HG03175 (cell line): ENCODE measurements at regions not wholly inside any gene's neighbourhood (a gene's known extent, or its start where the extent isn't known, plus 50 kb on each side); places are given as distances from the start of the nearest gene placed in this dataset.
A peak's percentile ranks its signal among the peaks of the same experiment; 100 is the strongest.
"Not testable (repeated sequence)": the region's sequence is repeated elsewhere in the genome, so short reads cannot be mapped to it uniquely, and the experiment has no call there.

Source experiments
- ATAC-seq: cut with Tn5 transposase; IDR thresholded peaks from one replicate; pipeline ENCODE4 v1.9.1; 2021; ENCODE audit warnings: mild to moderate bottlenecking, moderate library complexity; ENCODE audit not compliant: unreplicated experiment

DNA sequence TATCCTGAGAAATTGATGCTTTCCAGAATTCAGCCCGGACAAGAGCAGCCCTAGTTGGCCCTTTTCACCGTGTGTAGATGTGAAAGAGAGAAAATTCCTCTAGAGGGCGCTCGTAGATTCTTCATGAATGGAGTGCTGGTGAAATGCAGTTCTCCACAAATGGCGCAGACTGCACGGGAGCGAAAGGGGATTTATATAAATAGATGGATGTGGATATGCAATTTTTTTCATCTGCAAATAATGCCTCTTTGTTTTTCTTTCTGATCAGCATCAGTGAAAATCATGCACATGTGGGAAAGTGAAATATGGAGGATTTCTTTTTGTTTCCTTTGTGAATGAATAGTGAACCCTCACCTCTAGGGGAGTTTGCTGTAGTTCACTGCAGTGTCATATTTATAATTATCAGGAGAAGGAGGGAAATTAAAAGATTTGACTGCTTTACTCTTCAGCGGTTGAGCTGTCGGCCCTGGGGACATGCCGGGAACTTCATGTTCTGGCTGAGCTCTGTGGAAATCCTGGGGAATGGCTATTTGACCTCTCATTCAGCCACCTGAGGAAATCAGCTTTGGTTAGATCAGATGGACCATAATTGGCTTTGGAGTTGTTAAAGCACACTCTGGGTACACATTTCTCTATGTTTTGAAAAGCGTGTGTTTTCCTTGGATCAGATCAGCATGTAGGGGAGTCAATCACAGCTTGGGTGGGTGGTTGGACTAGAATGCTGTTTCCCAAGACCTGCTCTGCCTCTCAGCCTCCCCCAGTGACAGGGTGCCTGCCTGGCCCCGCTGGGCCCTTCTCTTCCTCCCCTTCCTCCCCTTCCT lies 115.0 kb upstream of the SHISA3 start:
- peak; percentile 69 for ATAC-seq

DNA sequence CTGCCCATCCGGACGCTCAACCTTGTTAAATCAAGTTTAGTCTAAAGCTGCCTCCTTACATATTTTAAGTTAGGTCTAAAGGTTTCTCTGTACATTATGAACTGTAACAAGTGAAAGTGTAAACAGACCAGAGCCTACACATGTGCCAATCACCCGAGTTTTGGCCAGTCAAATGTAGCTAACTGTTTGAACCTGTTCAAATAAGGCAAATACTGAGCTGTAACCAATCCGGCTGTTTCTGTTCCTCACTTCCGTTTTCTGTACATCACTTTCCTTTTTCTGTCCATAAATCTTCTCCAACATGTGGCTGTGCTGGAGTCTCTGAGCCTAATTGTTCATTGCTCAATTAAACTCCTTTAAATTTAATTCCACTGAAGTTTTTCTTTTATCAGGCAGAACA lies 113.3 kb upstream of the SHISA3 start:
- no peak for ATAC-seq

DNA sequence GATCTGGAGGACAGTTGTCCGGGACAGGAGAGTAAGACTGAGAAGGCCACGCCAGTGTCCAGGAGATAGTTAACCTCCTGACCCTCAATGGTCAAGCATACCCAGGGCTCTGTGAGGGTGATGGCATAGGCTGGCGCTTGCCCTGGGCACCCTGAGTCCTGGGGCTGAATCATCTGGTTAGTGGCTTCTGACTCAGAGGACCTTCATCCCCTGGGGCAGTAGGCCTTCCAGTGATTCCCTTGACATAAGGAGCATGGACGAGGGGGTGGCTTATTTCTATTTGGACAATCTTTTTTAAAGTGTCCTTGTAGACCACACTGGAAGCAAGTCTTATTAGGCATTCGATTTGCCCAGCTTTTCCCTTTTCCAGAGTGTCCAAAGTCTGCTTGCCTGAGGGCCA lies 108.4 kb upstream of the SHISA3 start:
- not testable (repeated sequence) for ATAC-seq

DNA sequence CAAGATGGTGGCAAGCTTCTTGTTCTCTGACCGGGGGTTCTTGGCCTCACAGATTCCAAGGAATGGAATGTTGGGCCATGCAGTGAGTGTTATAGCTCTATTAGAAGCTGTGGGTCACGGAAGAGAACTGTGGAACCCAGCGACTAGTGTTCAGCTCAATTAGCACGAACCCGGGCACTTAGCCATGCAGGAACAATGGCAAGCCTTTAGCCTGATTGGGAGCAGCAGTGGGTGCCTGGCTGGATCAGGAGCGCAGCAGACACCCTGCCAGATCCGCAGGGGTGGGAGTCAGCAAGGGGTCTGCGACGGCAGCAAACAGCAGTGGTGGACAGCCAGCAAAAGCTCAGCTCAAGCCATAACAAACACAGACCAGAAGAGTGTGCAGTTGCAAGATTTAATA lies 105.1 kb upstream of the SHISA3 start:
- not testable (repeated sequence) for ATAC-seq

DNA sequence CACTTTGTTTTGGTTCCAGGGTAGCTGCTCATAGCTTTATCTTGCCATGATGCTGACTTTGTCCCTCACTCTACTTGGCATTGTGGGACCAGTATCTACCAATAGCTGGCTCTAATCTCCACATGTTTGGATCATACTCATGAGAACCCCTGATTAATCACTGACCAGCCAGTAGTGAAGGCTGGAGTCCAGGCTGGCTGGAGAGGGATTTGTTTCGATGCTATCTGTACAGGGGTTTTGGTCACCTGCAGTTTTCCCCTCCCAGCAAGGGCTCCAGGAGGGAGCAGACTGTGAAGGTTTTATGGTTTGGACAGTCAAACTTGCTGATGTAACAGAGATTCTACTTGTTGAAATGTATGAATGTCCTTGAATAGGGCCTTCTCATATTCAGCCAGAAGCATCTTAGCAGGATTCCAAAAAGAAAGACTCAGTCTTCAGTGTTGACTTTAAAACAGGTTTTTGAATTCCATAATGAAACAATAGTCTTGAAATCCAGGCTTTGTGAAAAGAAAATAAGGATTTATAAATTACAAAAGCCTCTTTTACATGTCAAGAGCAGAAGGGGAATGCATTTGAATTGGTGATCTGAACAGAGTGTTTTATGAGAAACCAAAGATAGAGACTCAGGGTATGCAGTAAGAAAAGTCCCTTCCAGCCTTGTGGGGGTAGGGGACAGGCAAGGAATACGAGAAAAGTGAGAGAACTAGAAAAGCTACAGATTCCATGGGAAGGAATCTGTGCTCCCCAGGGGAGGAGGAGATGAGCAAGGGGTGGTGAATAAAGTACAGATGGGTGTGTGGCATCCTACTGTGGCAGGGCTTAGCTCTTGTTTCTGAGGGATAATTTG lies 103.1 kb upstream of the SHISA3 start:
- no peak for ATAC-seq

DNA sequence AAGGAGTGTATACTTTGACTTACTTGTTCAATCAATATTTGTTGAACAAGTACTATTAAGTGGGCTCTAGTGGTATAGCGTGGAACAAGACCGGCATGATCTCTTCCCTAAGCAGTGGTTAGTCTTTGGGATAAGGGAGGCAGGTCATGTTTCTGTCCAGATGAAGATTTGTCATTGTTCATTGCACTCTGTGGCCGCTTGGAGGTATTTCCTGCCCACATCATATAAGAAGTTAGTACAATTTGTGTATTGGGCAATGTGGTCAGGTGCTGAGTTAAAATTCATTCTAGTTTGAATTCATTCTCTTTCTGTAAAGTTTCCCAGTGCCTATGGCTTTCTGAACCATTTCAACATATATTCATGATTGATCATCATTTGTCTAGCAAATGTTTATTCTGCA lies 101.1 kb upstream of the SHISA3 start:
- peak; percentile 43 for ATAC-seq

DNA sequence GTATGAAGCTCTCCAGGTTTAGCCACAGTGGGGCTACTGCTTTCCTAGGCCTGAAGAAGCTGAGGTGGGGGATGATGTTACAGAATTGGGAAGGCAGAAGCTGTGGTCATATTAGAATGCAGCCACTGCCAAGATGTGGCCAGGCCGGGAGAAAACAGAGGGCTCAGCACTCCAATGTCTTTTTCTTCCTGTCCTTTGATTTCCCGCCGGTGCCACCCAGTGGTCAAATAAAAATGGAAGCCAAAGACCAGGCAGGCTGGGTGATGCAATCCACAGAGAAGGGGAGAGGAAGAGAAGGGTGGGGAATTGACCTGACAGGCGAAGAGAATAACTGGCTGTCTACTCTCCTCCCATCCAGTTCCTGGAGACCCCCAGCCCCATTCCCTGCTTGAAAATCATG lies 94.9 kb upstream of the SHISA3 start:
- no peak for ATAC-seq

DNA sequence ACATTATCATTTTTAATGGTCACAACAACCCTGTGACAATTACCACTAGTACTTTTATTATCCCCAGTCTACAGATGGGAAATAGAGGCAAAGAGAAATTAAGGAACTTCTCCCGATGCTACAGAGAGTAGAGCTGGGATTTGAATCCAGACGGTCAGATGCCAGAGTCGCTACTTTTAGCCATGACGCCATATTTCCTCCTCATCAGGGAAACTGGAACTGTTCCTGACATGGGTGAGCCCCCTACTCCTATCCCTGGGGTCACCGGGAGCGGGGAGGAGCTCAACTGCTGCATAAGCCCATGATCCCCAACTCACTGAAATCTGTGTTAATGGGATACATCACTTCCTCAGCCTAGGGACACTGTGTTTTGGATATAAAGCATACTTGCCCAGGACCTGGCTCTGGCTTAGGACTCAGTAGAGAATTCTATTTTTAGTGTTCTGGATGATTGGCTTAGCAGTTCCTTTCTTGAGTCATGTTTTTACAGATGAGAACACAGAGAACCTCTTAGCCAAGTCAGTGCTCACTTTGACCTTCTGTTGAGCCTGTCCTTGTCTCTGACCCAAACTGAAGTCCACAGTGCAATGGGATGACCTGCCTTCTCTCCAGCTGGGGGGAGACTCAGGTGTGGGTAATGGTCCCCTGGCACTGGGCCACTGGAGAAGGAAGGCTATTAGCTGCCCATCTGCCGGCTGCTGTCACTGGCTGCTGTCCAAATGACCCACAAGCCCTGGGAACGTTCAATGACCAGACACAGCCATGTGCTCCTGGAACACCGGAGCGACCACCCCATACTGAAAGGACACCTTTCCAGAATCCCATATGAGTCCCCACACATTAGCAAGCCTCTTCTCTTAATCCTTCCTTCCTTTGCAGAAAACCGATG lies 90.8 kb upstream of the SHISA3 start:
- no peak for ATAC-seq

DNA sequence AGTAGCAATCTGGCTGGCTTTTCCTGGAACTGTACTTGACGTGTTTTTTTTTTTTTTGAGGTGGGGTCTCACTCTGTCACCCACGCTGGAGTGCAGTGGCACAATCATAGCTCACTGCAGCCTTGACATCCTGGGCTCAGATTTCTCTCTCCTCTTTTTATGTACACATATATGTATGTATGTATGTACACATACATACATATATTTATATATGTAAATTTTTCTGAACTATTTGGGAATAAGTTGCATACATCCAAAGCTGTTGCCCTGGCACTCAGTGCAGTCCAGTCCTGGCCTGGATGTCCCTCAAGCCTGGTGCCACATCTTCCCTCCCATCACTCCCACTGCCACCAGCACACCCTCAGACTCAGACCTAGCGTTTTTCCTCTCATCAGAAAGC lies 89.0 kb upstream of the SHISA3 start:
- no peak for ATAC-seq

DNA sequence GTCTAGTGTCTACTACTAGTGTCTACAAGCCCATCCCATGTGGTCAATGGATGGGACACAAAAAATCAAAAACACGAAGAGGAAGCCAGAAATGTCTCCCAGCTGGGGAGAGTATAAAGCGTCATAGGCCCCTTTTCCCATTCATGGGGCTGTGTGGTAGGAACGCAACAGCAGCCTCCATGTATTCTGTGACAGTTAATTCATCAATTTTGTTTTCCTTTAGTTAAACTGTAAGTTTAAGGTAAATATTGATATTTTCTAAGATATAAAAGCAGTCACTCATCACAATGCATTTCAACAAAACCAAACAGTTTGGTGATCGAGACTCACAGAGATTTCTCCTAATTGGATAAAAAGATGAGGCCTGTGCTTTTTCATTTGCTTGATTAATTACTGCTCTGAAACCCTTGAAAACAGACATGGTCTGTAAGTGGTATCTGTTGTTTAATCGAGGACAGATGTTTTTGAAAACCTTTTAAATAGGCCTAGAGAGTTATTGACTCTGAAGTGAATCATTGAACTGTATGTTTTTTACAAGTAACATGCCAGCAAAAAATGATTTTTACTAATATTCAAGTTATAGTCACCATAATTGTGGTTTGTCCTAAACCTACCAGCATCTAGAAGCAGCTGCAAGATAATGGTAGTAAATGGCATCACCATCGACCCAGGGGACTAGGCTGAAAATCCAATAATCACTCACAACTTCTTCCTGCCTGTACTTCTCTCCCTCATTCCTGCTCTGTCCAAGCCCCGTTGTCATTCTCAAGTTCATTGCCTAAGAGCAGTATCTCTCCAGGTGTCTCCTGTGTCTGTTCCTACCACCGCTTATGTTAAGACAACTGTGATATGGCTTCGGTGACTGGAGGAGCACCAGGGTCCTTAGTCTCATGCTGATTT lies 87.7 kb upstream of the SHISA3 start:
- ATAC-seq, result no peak

DNA sequence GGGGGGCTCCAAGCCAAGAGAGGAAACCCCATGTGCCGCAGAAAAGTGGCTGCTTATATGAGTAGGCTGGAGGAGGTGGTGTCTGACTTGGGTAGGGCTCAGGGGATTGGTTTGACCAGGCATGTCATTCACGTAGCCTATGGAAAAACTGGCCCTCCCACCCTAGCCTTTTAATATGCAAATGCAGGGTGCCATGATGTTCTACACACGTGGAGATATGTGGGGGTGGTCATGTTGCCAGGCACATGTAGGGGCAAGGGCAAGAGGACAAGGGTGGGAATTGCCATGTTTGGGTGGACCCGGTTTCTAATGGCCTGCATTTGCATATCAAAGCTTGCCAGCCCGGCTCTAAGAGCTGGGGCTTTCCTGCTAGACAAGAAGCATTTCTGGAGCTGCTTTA lies 86.9 kb upstream of the SHISA3 start:
- ATAC-seq, result no peak

DNA sequence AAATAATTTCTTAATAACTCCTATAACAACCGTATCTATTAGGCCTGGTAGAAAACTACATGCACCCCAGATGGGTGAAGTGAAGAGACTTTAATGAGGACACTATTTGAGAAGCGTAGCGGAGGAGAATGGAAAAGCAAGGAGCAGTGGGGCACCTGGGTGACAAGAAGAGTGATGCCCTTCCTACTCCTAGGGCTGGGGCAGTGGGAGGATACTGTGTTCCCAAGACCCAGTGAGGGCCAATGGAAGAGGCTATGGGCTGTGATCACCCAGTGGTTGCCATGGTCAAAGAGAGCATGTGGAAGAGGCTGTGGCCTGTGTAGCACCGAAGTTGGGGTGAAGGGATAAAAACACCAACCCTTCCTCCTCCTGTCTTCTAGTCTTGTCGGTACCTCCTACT lies 86.5 kb upstream of the SHISA3 start:
- ATAC-seq, result no peak

DNA sequence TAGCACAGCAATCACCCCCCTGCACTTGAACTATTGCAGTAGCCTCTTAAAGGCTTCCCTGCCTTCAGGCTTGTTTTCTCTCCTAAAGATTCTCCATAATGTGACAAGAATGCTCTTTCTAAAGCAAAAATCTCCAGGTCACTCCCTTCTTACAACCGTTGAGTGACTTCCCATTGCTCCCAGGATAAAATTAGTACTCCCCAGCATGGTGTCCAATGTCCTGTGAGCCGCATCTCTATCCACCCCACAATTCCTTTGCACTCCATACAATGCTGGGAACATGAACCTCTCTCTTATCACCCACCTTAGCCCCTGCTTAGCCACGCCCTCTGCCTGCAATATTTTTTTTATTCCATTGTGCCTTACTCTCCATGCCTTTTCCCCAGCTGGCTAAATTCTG lies 85.7 kb upstream of the SHISA3 start:
- no peak for ATAC-seq

DNA sequence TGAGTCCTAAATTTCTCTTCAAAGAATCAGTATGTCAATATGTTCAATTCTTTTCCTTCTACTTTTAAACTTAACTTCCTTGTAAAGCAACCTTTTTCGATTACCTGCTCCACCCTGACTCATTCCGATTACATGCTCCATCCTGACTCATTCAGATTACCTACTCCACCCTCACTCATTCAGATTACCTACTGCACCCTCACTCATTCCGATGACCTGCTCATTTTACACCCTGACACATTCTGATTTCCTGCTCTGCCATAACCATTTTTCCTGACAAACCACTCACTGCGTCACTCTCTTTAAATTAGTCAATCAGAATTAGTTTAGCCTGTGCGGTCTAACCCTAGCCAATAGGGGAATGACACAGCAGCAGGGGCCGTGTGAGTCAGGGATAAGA lies 83.9 kb upstream of the SHISA3 start:
- not testable (repeated sequence) for ATAC-seq

DNA sequence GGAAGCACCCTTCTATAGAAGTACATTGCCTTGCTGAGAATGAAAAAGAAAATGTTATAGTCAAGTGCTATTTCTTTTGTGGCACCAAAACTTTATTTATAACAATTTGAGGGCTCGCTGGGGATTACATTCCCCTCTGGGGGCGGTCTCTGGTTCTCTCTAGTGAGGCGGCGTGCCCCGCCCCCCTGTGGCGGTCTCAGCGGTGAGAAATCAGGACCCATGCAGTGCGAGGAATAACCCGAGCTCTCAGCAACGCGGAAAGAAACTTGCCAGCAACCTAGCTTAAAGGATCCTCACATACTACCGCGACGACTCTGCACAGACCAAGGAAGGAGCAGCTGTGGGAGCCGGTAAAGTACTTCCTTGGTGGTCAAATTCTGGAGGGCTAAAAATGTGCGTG lies 83.4 kb upstream of the SHISA3 start:
- ATAC-seq, result no peak

DNA sequence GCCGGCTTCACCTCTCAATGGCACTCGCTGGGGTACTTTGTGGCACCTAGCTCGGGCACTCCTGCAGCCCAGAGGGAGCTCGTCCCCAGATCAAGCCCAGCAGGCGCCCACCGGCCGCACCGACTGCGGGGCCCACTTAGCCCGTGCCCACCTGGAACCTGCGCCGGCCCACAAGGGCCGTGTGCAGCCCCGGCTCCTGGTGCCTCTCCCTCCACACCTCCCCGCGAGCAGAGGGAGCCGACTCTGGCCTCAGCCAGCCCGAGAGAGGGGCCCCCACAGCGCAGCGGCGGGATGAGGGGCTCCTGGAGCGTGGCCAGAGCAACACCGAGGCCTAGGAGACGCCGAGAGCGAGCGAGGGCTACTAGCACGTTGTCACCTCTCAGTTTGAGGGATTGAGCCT lies 82.1 kb upstream of the SHISA3 start:
- ATAC-seq, result no peak

DNA sequence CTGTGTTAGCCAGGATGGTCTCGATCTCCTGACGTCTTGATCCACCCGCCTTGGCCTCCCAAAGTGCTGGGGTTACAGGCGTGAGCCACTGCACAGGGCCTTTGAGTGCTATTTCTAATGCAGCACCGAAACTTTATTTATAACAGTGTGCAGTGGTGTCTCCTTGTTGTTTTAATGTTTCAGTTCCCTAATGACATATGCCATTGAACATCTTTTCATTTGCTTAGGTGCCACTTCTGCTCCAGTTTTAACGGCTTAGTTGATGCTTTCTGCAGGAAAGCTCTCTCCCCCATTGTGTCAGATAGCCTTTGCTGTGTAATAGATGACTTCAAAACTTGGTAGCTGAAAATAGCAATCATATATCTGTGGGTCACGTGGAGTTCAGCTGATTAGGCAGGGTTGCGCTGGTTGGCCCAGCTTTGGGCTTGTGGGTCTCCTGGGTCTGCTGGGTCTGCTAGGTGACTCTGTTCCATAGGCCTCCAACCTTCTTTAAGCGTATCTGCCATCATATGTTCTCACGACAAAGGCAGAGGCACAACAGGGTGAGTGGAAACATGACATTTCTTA lies 76.4 kb upstream of the SHISA3 start:
- peak; percentile 55 for ATAC-seq

DNA sequence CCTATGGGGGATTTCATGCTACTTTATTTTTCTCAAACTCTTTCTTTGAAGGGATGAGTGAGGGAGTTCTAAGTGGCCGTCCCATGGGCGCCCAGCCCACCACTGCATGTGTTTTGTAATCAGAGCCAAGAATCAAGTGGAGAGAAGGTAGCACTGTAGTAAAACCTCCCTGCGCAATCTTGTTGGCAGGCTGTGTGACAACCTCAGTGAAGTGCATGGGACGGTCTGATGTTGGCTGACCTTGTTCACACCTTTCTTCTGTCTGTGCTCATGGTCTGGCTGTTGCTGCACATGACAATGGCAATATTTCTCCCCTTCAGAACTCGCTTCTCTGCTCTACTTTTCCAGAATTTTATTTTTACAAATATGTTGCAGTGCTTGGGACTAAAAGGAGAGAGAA lies 71.2 kb upstream of the SHISA3 start:
- no peak for ATAC-seq

DNA sequence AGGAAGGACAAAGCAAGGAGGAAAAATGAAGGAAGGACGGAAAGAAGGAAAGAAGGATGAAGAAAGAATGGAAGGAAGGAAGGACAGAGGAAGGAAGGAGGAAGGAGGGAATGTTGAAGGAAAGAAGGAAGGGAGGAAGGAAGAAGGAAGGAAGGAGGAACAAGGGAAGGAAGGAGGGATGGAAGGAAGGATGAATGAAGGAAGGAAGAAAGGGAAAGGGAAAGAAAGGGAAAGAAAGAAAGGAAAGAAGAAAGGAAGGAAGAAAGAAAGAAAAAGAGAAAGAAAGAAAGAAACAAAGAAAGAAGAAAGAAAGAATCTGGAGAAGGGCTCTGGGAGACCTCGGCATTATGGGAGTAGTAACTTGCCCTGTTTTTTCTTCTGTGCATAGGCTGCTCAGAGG lies 70.8 kb upstream of the SHISA3 start:
- ATAC-seq, result no peak

DNA sequence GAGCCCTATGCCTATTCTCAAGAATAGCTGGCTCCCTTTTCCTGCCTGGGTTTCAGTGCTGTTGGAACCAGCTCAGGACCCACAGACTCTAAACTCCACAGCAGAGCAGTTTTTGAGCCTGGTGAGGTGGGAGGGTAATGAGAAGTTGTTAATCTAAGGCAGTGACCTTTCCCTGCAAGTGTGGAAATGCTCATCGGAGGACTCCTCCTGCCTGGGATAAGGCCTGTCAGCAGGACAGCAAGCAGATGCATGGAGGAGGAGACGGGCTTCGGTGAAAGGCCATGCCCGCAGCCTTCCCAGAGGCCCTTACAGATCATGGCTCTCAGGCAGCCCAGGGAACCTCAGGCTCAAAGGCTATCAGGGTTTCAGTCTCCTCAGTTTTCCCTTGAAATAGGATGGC lies 70.0 kb upstream of the SHISA3 start:
- no peak for ATAC-seq
